C4-2B (cell line): ENCODE measurements at regions not wholly inside any gene's neighbourhood (a gene's known extent, or its start where the extent isn't known, plus 50 kb on each side); places are given as distances from the start of the nearest gene placed in this dataset.

ENCODE experiments used
- CTCF ChIP-seq: fragments of 450-650 bp; conservative IDR thresholded peaks from 2 replicates; pipeline ENCODE4 v1.5.1; 2017; ENCODE audit warnings: mild to moderate bottlenecking
- ZFX ChIP-seq: fragments of 450-650 bp; IDR thresholded peaks from 2 replicates; pipeline ENCODE4 v1.6.1; 2017

- TF ChIP-seq CTCF (no peak), ZFX (no peak)
Measured at GRCh38 chr5:109998726-109999125, 309.0 kb downstream of the MAN2A1 start.
